T47D (cell line): ENCODE measurements at regions not wholly inside any gene's neighbourhood (a gene's known extent, or its start where the extent isn't known, plus 50 kb on each side); places are given as distances from the start of the nearest gene placed in this dataset.
A peak's percentile ranks its signal among the peaks of the same experiment; 100 is the strongest.

Experiments
- DNase-seq, 2 experiments: peaks; one replicate each; pipeline versions ENCODE4 v3.0.0 to v3.0.0-alpha.2; 2011 to 2012; ENCODE audit warnings: low read depth in 1 of 2, low spot score in 1 of 2
- JUND ChIP-seq: IDR thresholded peaks from 2 replicates; pipeline ENCODE4 v1.6.1; 2012; ENCODE audit warnings: low read depth
- in situ Hi-C: cut with HindIII; loops from 2 replicates; pipeline ENCODE4 v1.10.0; 2016; ENCODE audit warnings: low sequenced_read_pairs, low pct_unique_long_range_greater_than_20kb

GRCh38 chr5:38167562-38167996 lies 90.8 kb upstream of the EGFLAM start:
- no peak for TF ChIP-seq JUND
- peak in 1 of 2 experiments; percentile 62 for DNase-seq
- in situ Hi-C loops: no loop called here

DNA sequence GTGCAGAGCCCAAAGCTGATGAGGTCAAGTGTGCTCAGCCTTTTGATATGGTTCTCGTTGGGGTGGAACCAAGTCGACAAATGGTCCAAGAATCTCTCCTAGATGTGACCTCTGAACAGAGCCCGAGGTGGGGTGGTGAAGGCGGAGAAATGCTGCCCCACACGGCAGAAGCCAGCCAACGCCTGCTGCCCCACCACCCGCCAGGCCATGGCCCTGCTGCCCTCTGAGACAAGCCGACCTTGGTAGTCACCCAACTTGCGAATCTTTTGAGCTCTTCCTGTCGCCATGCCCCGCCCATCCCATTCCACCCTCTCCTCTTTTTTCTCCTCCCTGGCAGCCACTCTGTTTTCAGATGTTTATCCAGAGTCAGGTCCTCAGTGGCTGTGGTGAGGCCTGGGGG lies 91.5 kb upstream of the EGFLAM start:
- DNase-seq: no peak
- no peak for TF ChIP-seq JUND
- in situ Hi-C loops: no loop called here

DNA sequence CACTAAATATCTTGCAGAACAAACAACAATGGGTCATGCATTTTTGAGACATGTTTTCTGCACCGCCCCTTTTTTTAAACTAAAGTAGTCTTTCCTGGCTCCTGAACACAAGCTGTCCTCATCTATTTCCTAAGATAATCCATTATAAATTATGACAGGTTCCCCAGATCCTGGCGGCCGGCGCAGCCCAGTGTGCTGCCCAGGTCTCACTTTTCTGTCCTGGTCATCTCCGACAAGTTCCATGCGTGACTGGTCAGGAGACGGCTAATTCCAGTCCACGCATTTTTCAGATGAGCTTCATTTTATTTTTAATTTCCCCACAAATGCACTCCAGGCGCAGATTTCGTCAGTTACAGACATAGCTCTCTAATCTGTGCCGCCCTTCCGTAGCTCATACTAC lies 92.9 kb upstream of the EGFLAM start:
- no peak for TF ChIP-seq JUND
- DNase-seq: no peak
- in situ Hi-C loops: no loop called here

- in situ Hi-C loops: no loop called here
- DNase-seq: no peak
- TF ChIP-seq JUND: no peak
Measured at GRCh38 chr5:38164776-38165399, 93.5 kb upstream of the EGFLAM start.

DNA sequence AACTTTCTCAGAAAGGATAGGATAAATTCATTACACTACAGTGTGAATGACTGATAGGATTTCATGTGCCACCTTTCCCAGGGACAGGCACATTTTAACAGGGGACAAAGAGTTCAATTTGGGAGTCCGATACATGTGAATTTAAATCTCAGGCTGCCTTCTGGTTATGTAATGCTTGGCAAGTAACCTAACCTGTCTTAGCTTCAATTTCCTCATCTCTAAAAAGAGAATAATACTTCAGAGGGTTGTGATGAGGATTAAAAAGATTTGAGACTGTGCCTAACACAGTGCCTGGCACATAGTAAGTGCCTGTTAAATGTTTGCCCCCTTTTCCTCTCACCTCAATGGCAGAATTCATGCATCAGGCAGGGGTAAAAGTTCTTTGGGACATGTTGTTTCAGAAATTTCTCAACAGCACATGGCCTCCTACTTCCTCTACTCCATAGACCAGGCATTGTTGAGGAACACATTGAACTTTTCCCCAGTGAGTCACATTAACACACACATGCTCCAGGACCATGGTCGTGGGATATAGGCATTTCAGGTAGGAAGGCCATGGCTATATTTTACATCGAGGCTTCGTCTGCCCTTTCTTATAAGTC lies 94.6 kb upstream of the EGFLAM start:
- no peak for TF ChIP-seq JUND
- DNase-seq: no peak
- in situ Hi-C loops: no loop called here

- in situ Hi-C loops: no loop called here
- no peak for DNase-seq
Measured at GRCh38 chr5:38162625-38163024, 95.7 kb upstream of the EGFLAM start.

GRCh38 chr5:38157024-38157423 lies 101.3 kb upstream of the EGFLAM start:
- TF ChIP-seq JUND: no peak
- in situ Hi-C loops: no loop called here

More at GRCh38 chr5:38162625-38163024, 95.7 kb upstream of the EGFLAM start:
- no peak for TF ChIP-seq JUND

DNA sequence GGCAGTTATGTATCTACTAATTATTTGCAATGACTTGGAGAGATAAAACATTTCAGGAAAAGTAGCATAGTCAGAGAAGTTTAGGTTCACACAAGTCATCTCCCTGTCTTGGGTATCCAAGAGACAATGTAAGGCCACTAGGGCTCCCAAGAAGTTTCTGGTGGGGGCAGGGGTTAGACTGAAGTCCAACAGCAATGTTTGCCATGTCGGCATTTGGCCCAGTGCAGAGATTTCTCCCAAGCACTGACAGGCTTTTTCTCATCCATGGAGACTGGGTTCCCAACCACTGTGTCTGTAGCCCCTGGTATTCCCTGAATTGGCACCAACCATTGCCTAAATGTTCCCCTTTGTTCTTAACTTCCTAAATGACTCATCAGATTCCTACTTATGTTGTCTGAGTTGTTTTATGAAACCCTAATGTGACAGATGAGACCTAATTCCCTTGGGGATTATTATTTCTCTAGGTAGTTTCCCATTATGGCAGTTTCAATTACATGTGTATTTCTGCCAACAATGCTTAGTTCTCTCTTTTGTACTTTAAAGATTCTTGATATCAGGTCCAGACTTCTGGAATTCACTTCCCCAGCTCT lies 103.6 kb upstream of the EGFLAM start:
- in situ Hi-C loops: no loop called here
- no peak for TF ChIP-seq JUND
- DNase-seq: no peak

More at GRCh38 chr5:38157024-38157423, 101.3 kb upstream of the EGFLAM start:
- DNase-seq: no peak

DNA sequence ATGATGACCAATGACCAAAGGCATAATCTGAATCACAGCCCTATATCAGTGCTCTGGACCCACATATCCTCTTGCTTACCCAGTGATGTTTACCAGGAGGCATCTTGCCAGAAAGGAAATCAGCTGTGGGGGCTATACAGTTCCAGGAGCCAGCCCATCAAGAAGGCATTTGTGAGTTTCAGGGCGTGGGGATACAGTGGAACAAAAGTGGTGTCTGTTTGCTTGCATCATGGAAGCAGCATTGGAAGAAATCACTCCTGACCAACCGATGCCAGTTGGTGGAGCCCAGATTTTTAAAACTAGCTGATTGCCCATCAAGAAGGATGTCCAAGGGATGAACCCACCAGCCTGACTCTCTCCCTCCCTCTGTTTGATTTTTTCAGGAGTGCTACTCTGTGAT lies 106.5 kb upstream of the EGFLAM start:
- no peak for TF ChIP-seq JUND
- in situ Hi-C loops: no loop called here
- no peak for DNase-seq

DNA sequence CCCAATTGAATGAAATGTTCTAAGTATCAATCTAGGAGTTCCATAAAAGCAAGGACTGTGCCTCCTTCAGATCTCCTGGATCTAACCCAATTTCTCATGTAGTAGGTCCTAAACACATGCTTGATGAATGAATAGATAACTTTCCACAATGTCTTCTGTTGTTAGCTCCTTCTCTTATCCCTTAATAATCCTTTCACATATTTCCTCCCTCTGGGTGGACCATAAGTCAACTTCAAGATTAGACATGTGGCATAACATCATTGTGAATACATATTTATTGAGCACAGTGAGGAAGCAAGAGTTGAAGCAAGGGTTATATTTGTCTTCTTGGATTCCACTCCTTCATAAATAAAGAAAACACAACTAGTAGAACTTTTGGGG lies 108.6 kb upstream of the EGFLAM start:
- no peak for TF ChIP-seq JUND
- no peak for DNase-seq
- in situ Hi-C loops: no loop called here

DNA sequence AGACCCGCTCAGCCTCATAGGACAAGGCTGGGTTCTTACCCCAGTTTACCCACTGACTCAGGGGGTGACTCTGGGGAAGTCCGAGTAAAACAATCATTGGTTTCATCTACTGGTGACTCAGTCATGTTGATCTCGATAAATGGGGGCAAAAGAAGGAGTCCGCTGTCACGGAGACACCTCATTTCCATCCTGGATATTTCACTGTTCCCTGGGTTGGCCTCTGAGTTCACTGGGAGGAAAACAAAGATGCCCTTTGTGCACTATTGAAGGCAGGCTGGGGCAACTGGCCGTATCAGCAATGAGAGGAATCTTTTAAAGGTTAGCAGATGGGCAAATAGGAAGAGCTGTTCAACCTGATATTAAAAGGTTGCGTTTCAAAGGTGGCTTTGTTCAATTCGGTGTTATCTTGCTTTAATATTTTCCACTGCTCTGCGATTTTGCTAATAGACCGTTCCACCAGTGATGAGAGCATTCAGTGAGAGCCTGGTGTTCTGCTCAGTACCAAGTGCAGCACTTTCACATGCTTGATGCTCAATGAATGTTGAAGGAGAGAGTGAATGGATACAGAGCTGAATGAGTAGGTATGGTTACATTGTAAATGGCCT lies 110.2 kb upstream of the EGFLAM start:
- no peak for TF ChIP-seq JUND
- no peak for DNase-seq
- in situ Hi-C loops: no loop called here

DNA sequence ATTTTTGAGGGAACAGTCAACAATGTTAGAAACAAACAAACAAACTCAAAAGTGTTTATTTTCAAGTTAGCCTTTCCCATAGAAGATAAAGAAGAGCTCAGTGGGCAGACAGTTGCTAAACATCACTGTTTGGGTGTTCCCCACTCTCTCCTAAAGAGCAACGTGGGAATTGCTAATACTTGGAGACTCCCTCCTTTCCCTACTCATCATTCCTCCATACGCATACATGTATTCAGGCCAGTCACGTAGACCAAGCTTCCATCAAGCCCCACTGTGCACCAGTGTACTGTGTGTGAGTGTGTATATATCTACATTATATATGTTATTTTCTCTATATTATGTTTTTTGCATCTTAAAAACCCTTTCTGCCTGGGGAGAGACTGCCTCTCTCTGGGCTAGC lies 115.0 kb upstream of the EGFLAM start:
- DNase-seq: no peak
- TF ChIP-seq JUND: no peak
- in situ Hi-C loops: no loop called here

- TF ChIP-seq JUND: no peak
- in situ Hi-C loops: no loop called here
- no peak for DNase-seq
Measured at GRCh38 chr5:38141665-38142064, 116.7 kb upstream of the EGFLAM start.
